H1 (cell line): ENCODE measurements at regions not wholly inside any gene's neighbourhood (a gene's known extent, or its start where the extent isn't known, plus 50 kb on each side); places are given as distances from the start of the nearest gene placed in this dataset.

Source experiments
- EZH2 ChIP-seq: fragments of 200-600 bp; sonication (generic); IDR thresholded peaks from 2 replicates; pipeline ENCODE4 v1.7.1; 2012; ENCODE audit warnings: low read depth, mild to moderate bottlenecking, moderate library complexity, low read length, inconsistent platforms; ENCODE audit not compliant: severe bottlenecking
- FOSL1 ChIP-seq: IDR thresholded peaks from 2 replicates; pipeline ENCODE4 v1.6.1; 2011; ENCODE audit warnings: mild to moderate bottlenecking, low read depth, low read length, moderate library complexity; ENCODE audit not compliant: insufficient read depth
- JUN ChIP-seq: IDR thresholded peaks from 2 replicates; pipeline ENCODE4 v1.6.1; 2011; ENCODE audit warnings: low read depth, mild to moderate bottlenecking, improper control_type of control experiment, low read length
- JUND ChIP-seq: IDR thresholded peaks from 2 replicates; pipeline ENCODE4 v1.6.1; 2011; ENCODE audit warnings: mild to moderate bottlenecking, improper control_type of control experiment, low read length
- POLR2A ChIP-seq, 2 experiments: IDR thresholded peaks; 1 replicate in 1 of 2; 2 replicates in 1 of 2; pipeline ENCODE4 v1.6.1; 2011; ENCODE audit warnings: low read depth in 2 of 2, low read length in 2 of 2, mild to moderate bottlenecking in 2 of 2; ENCODE audit errors: control extremely low read depth in 1 of 2
- POLR2AphosphoS5 ChIP-seq: IDR thresholded peaks from 2 replicates; pipeline ENCODE4 v1.6.1; 2011; ENCODE audit warnings: low read depth, low read length
- RFX5 ChIP-seq: IDR thresholded peaks from 2 replicates; pipeline ENCODE4 v1.6.1; 2011; ENCODE audit warnings: low read depth, low read length, improper control_type of control experiment, borderline replicate concordance
- TEAD4 ChIP-seq: IDR thresholded peaks from 2 replicates; pipeline ENCODE4 v1.6.1; 2012; ENCODE audit warnings: low read depth, low read length, inconsistent platforms, mixed read lengths
- TF ChIP-seq, protein P1 (sequence below), 3 experiments: IDR thresholded peaks; 1 replicate in 2 of 3; 2 replicates in 1 of 3; pipeline versions ENCODE4 v1.5.1 to v1.6.1; 2011; ENCODE audit warnings: low read length in 3 of 3, mild to moderate bottlenecking in 3 of 3, inconsistent platforms in 2 of 3, low read depth in 1 of 3, moderate library complexity in 1 of 3; ENCODE audit not compliant: insufficient read depth in 1 of 3; ENCODE audit errors: control extremely low read depth in 1 of 3
- TF ChIP-seq, protein P2 (sequence below): IDR thresholded peaks from 2 replicates; pipeline ENCODE4 v1.6.1; 2011; ENCODE audit warnings: low read depth, mild to moderate bottlenecking, low read length; ENCODE audit not compliant: insufficient read depth

DNA sequence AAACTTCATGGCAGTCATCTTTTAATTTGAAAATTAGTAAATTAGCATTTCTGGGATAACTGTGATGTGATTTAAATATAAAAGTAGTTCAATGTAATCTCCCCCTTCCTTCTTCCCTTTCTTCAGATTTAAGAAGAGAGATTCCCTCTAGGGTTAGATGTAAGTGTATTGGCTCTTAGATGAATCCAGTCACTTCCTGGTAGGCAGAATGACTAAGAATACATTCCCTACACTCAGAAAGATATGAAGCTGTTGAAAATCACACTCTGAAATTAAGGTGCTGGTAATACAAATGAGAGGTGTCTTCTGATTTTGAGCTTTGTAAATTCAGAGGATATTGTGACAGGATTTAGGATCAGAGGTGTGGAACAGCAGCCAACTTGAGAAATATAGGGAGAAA is 71.6 kb downstream of the TDRD15 start:
- TF ChIP-seq JUN (no peak), RFX5 (no peak), FOSL1 (no peak), POLR2AphosphoS5 (no peak), EZH2 (no peak), JUND (no peak), TEAD4 (no peak), POLR2A (IDR thresholded peaks at IDR 0.05; ENCODE audit: control extremely low read depth in 1 of 2, low read depth in 2 of 2, low read length in 2 of 2) (no peak)
- TF ChIP-seq, protein P1, sequence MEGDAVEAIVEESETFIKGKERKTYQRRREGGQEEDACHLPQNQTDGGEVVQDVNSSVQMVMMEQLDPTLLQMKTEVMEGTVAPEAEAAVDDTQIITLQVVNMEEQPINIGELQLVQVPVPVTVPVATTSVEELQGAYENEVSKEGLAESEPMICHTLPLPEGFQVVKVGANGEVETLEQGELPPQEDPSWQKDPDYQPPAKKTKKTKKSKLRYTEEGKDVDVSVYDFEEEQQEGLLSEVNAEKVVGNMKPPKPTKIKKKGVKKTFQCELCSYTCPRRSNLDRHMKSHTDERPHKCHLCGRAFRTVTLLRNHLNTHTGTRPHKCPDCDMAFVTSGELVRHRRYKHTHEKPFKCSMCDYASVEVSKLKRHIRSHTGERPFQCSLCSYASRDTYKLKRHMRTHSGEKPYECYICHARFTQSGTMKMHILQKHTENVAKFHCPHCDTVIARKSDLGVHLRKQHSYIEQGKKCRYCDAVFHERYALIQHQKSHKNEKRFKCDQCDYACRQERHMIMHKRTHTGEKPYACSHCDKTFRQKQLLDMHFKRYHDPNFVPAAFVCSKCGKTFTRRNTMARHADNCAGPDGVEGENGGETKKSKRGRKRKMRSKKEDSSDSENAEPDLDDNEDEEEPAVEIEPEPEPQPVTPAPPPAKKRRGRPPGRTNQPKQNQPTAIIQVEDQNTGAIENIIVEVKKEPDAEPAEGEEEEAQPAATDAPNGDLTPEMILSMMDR (IDR thresholded peaks at IDR 0.05; ENCODE audit: control extremely low read depth in 1 of 3, insufficient read depth in 1 of 3, low read depth in 1 of 3, low read length in 3 of 3) = no peak
- TF ChIP-seq, protein P2, sequence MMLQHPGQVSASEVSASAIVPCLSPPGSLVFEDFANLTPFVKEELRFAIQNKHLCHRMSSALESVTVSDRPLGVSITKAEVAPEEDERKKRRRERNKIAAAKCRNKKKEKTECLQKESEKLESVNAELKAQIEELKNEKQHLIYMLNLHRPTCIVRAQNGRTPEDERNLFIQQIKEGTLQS = no peak
